ENCODE measurements at regions not wholly inside any gene's neighbourhood (a gene's known extent, or its start where the extent isn't known, plus 50 kb on each side); places are given as distances from the start of the nearest gene placed in this dataset.

DNA sequence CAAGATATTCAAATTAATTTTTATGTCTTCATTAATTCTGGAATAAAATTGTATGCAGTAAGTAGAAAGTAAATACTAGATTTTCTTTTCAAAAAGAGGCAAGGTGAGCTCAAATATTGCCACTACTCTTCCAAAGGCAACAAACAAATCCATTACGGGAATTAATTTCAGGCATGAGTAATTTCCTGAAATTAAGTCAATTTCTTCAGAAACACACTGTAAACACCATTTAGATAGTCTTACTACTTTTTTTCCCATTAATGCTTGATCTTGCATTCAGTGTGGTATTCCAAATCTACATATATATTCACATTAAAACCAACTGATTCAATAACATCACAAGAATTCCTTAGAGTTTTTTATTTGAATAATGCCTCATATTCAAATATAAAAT, 1274.0 kb upstream of the CRIM1 start:
- Histone ChIP-seq H3K4me2 (ENCODE audit: low read length) (no peak overlapping the region), H2AFZ (ENCODE audit: low read depth, low read length) (no peak overlapping the region), H3K27ac (ENCODE audit: low read depth, low read length) (no peak overlapping the region), H3K4me3 (ENCODE audit: insufficient read depth, low read depth, low read length) (no peak overlapping the region), H4K20me1 (ENCODE audit: insufficient read depth, low read length) (no peaks in the 10 kb centered on the region), H3K4me1 (ENCODE audit: insufficient read depth, low read length) (no peaks in the 10 kb centered on the region), H3K79me2 (ENCODE audit: insufficient read depth, low read length) (no peaks in the 10 kb centered on the region), H3K9me3 (ENCODE audit: insufficient read depth, low read depth, low read length) (no peaks in the 10 kb centered on the region), H3K9ac (ENCODE audit: low read length) (no peak overlapping the region), H3K27me3 (ENCODE audit: insufficient read depth, low read length) (no peaks in the 10 kb centered on the region), H3K36me3 (ENCODE audit: insufficient read depth, low read length) (no peaks in the 10 kb centered on the region)
- Mint-ChIP-seq H3K4me1 (ENCODE audit: low read depth, unreplicated experiment) (no peaks in the 10 kb centered on the region), H3K36me3 (ENCODE audit: low read depth, unreplicated experiment) (no peaks in the 10 kb centered on the region), H3K9me3 (ENCODE audit: unreplicated experiment) (no peaks in the 10 kb centered on the region), H3K27ac (ENCODE audit: unreplicated experiment) (no peak overlapping the region), H3K4me3 (ENCODE audit: unreplicated experiment) (no peak overlapping the region), H3K27me3 (ENCODE audit: low read depth, unreplicated experiment) (no peaks in the 10 kb centered on the region)
- FAIRE-seq, result no peak
- TF ChIP-seq, protein P1, sequence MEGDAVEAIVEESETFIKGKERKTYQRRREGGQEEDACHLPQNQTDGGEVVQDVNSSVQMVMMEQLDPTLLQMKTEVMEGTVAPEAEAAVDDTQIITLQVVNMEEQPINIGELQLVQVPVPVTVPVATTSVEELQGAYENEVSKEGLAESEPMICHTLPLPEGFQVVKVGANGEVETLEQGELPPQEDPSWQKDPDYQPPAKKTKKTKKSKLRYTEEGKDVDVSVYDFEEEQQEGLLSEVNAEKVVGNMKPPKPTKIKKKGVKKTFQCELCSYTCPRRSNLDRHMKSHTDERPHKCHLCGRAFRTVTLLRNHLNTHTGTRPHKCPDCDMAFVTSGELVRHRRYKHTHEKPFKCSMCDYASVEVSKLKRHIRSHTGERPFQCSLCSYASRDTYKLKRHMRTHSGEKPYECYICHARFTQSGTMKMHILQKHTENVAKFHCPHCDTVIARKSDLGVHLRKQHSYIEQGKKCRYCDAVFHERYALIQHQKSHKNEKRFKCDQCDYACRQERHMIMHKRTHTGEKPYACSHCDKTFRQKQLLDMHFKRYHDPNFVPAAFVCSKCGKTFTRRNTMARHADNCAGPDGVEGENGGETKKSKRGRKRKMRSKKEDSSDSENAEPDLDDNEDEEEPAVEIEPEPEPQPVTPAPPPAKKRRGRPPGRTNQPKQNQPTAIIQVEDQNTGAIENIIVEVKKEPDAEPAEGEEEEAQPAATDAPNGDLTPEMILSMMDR (IDR thresholded peaks at IDR 0.05; ENCODE audit: insufficient read depth, low read depth, low read length), result no peak
- TF ChIP-seq EZH2 (IDR thresholded peaks at IDR 0.05; ENCODE audit: insufficient read depth, low read length), result no peak
- DNase-seq (ENCODE audit: low read depth), result no peak

DNA sequence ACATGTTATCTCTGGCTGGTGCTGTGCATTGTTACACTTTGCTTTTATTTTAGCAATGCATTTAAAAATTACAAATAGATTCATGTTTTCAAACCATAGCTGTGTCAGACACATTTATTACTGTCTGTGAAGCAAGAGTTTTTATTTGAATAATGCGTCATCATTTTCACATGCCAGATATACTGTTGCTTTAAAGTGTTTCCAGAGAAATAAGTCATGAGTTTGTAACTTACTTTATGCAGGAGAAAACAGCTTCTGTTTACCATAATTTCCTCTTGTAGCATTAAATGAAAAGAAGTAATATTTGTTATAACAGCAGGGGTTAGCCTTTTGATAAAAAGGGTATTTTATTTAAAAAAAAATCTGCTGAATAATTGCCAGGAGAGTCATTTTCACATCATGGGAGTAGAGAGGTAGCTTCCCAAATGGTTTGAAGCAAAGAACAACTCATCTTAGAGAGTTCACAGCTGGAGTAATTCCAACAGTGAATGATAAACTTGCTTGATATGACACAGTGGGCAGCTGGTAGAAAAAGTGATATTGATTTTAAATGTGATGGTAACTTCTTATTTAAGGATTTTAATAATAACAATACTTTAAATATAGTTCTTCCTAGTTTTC, 1274.5 kb upstream of the CRIM1 start:
- peak overlapping the region; percentile 24 for H3K9ac ChIP-seq (ENCODE audit: low read length)
- Mint-ChIP-seq H3K36me3 (ENCODE audit: low read depth, unreplicated experiment) (no peaks in the 10 kb centered on the region), H3K4me3 (ENCODE audit: unreplicated experiment) (no peak overlapping the region), H3K9me3 (ENCODE audit: unreplicated experiment) (no peaks in the 10 kb centered on the region), H3K27me3 (ENCODE audit: low read depth, unreplicated experiment) (no peaks in the 10 kb centered on the region), H3K27ac (ENCODE audit: unreplicated experiment) (no peak overlapping the region), H3K4me1 (ENCODE audit: low read depth, unreplicated experiment) (no peaks in the 10 kb centered on the region)
- no peak overlapping the region for H2AFZ ChIP-seq (ENCODE audit: low read depth, low read length)
- FAIRE-seq (no peak), DNase-seq (ENCODE audit: low read depth) (peak; percentile 22)
- no peaks in the 10 kb centered on the region for H3K9me3 ChIP-seq (ENCODE audit: insufficient read depth, low read depth, low read length)
- H3K27ac ChIP-seq (ENCODE audit: low read depth, low read length), result peak overlapping the region; percentile 51
- no peaks in the 10 kb centered on the region for H3K27me3 ChIP-seq (ENCODE audit: insufficient read depth, low read length)
- no peaks in the 10 kb centered on the region for H4K20me1 ChIP-seq (ENCODE audit: insufficient read depth, low read length)
- H3K79me2 ChIP-seq (ENCODE audit: insufficient read depth, low read length), result no peaks in the 10 kb centered on the region
- no peak overlapping the region for H3K4me3 ChIP-seq (ENCODE audit: insufficient read depth, low read depth, low read length)
- TF ChIP-seq, protein P1 (IDR thresholded peaks at IDR 0.05; ENCODE audit: insufficient read depth, low read depth, low read length), result no peak
- TF ChIP-seq EZH2 (IDR thresholded peaks at IDR 0.05; ENCODE audit: insufficient read depth, low read length), result no peak
- H3K4me2 ChIP-seq (ENCODE audit: low read length), result peak overlapping the region; percentile 54
- H3K4me1 ChIP-seq (ENCODE audit: insufficient read depth, low read length), result no peaks in the 10 kb centered on the region
- H3K36me3 ChIP-seq (ENCODE audit: insufficient read depth, low read length), result no peaks in the 10 kb centered on the region

DNA sequence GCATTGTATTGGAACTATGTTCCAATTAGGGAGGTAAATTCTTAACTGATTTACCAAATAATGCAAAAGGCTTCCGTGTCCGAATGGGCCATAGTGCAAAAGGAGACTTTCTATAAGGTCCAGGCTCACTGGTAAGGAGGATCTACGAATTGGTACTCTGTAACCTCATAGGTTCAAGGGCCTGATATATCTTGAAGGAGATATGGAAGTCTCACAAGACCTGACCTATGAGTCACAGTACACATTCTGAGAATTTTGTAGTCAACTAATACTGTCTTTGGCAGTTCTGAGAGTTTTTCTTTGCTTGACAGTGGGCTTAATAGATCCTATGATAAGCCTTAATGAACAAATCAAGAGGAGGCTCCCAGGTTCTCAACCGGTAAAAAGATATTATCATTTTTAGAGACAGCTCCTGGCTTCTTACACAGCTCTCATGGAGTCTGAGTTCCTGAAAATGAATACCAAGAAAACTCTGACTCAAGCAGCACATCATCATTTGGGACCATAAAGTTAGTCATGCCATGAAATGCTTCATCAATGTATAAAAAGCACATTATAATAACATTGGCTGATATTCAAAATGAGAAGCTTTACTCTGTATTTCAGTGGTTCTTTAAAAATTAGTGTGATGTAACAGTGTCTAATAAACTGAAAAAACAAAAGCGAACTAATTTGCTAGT, 1275.2 kb upstream of the CRIM1 start:
- Histone ChIP-seq H3K4me3 (ENCODE audit: insufficient read depth, low read depth, low read length) (no peak overlapping the region), H3K79me2 (ENCODE audit: insufficient read depth, low read length) (no peaks in the 10 kb centered on the region), H4K20me1 (ENCODE audit: insufficient read depth, low read length) (no peaks in the 10 kb centered on the region), H3K9ac (ENCODE audit: low read length) (peak overlapping the region; percentile 24), H3K4me1 (ENCODE audit: insufficient read depth, low read length) (no peaks in the 10 kb centered on the region), H3K9me3 (ENCODE audit: insufficient read depth, low read depth, low read length) (no peaks in the 10 kb centered on the region), H3K27ac (ENCODE audit: low read depth, low read length) (peak overlapping the region; percentile 51), H3K27me3 (ENCODE audit: insufficient read depth, low read length) (no peaks in the 10 kb centered on the region), H3K36me3 (ENCODE audit: insufficient read depth, low read length) (no peaks in the 10 kb centered on the region), H2AFZ (ENCODE audit: low read depth, low read length) (no peak overlapping the region), H3K4me2 (ENCODE audit: low read length) (peak overlapping the region; percentile 54)
- no peak overlapping the region for H3K4me3 Mint-ChIP-seq (ENCODE audit: unreplicated experiment)
- FAIRE-seq (no peak), DNase-seq (ENCODE audit: low read depth) (peak; percentile 34)
- no peaks in the 10 kb centered on the region for H3K9me3 Mint-ChIP-seq (ENCODE audit: unreplicated experiment)
- H3K36me3 Mint-ChIP-seq (ENCODE audit: low read depth, unreplicated experiment), result no peaks in the 10 kb centered on the region
- H3K4me1 Mint-ChIP-seq (ENCODE audit: low read depth, unreplicated experiment), result no peaks in the 10 kb centered on the region
- no peak overlapping the region for H3K27ac Mint-ChIP-seq (ENCODE audit: unreplicated experiment)
- TF ChIP-seq, protein P1 (IDR thresholded peaks at IDR 0.05; ENCODE audit: insufficient read depth, low read depth, low read length), result no peak
- no peak for TF ChIP-seq EZH2 (IDR thresholded peaks at IDR 0.05; ENCODE audit: insufficient read depth, low read length)
- no peaks in the 10 kb centered on the region for H3K27me3 Mint-ChIP-seq (ENCODE audit: low read depth, unreplicated experiment)
